Transverse colon (tissue), 4 donors: ENCODE measurements at regions not wholly inside any gene's neighbourhood (a gene's known extent, or its start where the extent isn't known, plus 50 kb on each side); places are given as distances from the start of the nearest gene placed in this dataset.

Source experiments
- DNase-seq: peaks from one replicate; pipeline ENCODE4 v3.0.0-alpha.2; 2019
- H3K27ac ChIP-seq, 4 donors: fragments of 200-600 bp; sonication (generic); 2 replicates each; pipeline ENCODE4 v1.5.1; 2016 to 2018; ENCODE audit warnings: inconsistent platforms in 4 of 4
- H3K27me3 ChIP-seq: fragments of 200-600 bp; sonication (generic); 2 replicates; pipeline ENCODE4 v1.5.1; 2017; ENCODE audit warnings: inconsistent platforms
- H3K36me3 ChIP-seq, 4 donors: fragments of 200-600 bp; sonication (generic); 2 replicates each; pipeline ENCODE4 v1.5.1; 2017 to 2019; ENCODE audit warnings: inconsistent platforms in 4 of 4
- H3K4me1 ChIP-seq, 4 donors: fragments of 200-600 bp; sonication (generic); 2 replicates each; pipeline ENCODE4 v1.5.1; 2017 to 2020; ENCODE audit warnings: inconsistent platforms in 4 of 4
- H3K4me3 ChIP-seq, 4 donors: fragments of 200-600 bp; sonication (generic); 1 replicate in 1 of 4; 2 replicates in 3 of 4; pipeline versions ENCODE4 v1.5.1 to v1.6.1; 2017 to 2019; ENCODE audit warnings: inconsistent platforms in 4 of 4
- H3K9me3 ChIP-seq, 2 donors: fragments of 200-600 bp; sonication (generic); 2 replicates each; pipeline ENCODE4 v1.5.1; 2017 to 2019; ENCODE audit warnings: inconsistent platforms in 2 of 2
- EP300 ChIP-seq: sonication (generic); formaldehyde crosslinking; IDR thresholded peaks from one replicate; pipeline ENCODE4 v1.6.1; 2017; ENCODE audit warnings: antibody characterized with exemption, low read depth
- POLR2A ChIP-seq: fragments of 450-650 bp; IDR thresholded peaks from one replicate; pipeline ENCODE4 v1.6.1; 2016; ENCODE audit warnings: antibody characterized with exemption, mild to moderate bottlenecking, moderate library complexity
- POLR2AphosphoS5 ChIP-seq, 3 donors: sonication (generic); formaldehyde crosslinking; IDR thresholded peaks; one replicate each; pipeline ENCODE4 v1.6.1; 2016; ENCODE audit warnings: antibody characterized with exemption in 3 of 3
- WGBS, 2 donors: methylation state at CpG; one replicate each; pipeline ENCODE4 v1.1.5; 2018; ENCODE audit warnings: low coverage in 1 of 2; 5-methylcytosine and 5-hydroxymethylcytosine counted together
- in situ Hi-C, 4 donors: fragments of 200-750 bp; cut with MboI; loops; one replicate each; pipeline versions ENCODE4 v1.15.0 to v1.15.1; 2017; ENCODE audit warnings: low sequenced_read_pairs in 3 of 4, low pct_ligation_motif_present in 1 of 4, low pct_unique_long_range_greater_than_20kb in 1 of 4
- intact Hi-C: fragments of 100-400 bp; cut with DNase I; formaldehyde crosslinking; loops from one replicate; pipeline ENCODE4 v1.15.1; 2023; ENCODE audit warnings: low total_unique reads
- TF ChIP-seq, protein P1 (sequence below), 5 experiments: fragments of 200-600 bp in 3 of 5; fragments of 450-650 bp in 2 of 5; sonication (generic) in 3 of 5; IDR thresholded peaks; 1 replicate in 2 of 5; 2 replicates in 3 of 5; pipeline ENCODE4 v1.5.1; 2016 to 2017; ENCODE audit warnings: antibody characterized with exemption in 5 of 5, inconsistent platforms in 3 of 5, mild to moderate bottlenecking in 2 of 5, moderate library complexity in 1 of 5

DNA sequence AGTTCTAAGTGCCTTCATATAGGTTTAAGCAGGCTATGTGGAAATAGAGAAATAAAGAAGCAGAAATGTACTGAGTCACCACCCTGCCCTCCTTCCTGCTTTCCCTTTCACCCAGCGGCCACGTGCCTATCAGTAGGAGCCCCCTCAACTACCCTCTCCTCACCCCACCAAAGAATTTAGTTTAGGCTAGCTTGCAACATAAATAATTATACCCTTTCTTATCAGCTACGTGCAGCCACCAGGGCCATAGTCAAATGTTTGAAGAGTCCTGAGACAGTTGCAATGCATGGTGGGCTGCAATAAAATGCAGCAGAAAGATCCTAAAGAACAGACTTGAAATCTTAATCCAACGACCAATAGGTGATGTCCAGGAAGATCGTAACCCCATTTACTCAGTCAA is 101.2 kb downstream of the RTP5 start:
- intact Hi-C loops (no loop called here), in situ Hi-C loops (no loop called here)
- Histone ChIP-seq H3K27ac (no peak overlapping the region), H3K4me3 (no peak overlapping the region), H3K27me3 (no peaks in the 10 kb centered on the region), H3K9me3 (no peaks in the 10 kb centered on the region), H3K36me3 (no peaks in the 10 kb centered on the region), H3K4me1 (peaks cover 0 to 10% (median 0%) of the 10 kb centered on the region in 4 donors)
- TF ChIP-seq, protein P1, sequence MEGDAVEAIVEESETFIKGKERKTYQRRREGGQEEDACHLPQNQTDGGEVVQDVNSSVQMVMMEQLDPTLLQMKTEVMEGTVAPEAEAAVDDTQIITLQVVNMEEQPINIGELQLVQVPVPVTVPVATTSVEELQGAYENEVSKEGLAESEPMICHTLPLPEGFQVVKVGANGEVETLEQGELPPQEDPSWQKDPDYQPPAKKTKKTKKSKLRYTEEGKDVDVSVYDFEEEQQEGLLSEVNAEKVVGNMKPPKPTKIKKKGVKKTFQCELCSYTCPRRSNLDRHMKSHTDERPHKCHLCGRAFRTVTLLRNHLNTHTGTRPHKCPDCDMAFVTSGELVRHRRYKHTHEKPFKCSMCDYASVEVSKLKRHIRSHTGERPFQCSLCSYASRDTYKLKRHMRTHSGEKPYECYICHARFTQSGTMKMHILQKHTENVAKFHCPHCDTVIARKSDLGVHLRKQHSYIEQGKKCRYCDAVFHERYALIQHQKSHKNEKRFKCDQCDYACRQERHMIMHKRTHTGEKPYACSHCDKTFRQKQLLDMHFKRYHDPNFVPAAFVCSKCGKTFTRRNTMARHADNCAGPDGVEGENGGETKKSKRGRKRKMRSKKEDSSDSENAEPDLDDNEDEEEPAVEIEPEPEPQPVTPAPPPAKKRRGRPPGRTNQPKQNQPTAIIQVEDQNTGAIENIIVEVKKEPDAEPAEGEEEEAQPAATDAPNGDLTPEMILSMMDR (IDR thresholded peaks at IDR 0.05) = no peak
- no peak for TF ChIP-seq POLR2A
- no peak for TF ChIP-seq POLR2AphosphoS5 (IDR thresholded peaks at IDR 0.05)
- TF ChIP-seq EP300 = no peak
- WGBS, 2 donors = 83 to 96% methylated on average over 4 to 5 of the region's 5 CpGs
- DNase-seq = no peak

DNA sequence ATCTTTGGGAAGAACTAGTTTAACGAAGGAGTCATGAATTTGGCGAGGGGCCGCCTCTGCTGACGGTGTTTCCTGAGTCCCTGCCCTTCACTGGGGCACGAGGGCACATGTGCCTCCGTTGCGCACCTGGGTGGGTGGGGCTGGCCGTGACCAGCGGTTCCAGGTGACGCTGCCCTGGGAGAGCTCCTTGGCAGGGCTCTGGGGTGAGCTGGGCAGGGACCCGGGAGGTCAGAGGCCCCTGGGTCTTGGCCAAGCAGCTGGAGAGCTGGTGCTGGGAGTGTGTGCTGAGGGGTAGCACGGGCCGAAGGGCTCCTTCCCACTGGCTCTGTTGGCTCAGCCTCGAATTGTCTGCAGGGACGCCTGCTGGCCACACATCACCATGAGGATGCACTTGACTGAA is 104.6 kb downstream of the RTP5 start:
- Histone ChIP-seq H3K9me3 (no peaks in the 10 kb centered on the region), H3K4me1 (no peaks in the 10 kb centered on the region), H3K36me3 (no peaks in the 10 kb centered on the region), H3K4me3 (no peak overlapping the region), H3K27me3 (no peaks in the 10 kb centered on the region), H3K27ac (no peak overlapping the region)
- TF ChIP-seq POLR2A (no peak), EP300 (no peak), POLR2AphosphoS5 (IDR thresholded peaks at IDR 0.05) (no peak)
- TF ChIP-seq, protein P1 (IDR thresholded peaks at IDR 0.05) = no peak
- in situ Hi-C loops = no loop called here
- WGBS, 2 donors = 92% methylated on average over 15 of the region's 15 CpGs; no CpG with 5 or more reads in 1 of the 2 donors
- intact Hi-C loops = no loop called here
- DNase-seq = no peak

DNA sequence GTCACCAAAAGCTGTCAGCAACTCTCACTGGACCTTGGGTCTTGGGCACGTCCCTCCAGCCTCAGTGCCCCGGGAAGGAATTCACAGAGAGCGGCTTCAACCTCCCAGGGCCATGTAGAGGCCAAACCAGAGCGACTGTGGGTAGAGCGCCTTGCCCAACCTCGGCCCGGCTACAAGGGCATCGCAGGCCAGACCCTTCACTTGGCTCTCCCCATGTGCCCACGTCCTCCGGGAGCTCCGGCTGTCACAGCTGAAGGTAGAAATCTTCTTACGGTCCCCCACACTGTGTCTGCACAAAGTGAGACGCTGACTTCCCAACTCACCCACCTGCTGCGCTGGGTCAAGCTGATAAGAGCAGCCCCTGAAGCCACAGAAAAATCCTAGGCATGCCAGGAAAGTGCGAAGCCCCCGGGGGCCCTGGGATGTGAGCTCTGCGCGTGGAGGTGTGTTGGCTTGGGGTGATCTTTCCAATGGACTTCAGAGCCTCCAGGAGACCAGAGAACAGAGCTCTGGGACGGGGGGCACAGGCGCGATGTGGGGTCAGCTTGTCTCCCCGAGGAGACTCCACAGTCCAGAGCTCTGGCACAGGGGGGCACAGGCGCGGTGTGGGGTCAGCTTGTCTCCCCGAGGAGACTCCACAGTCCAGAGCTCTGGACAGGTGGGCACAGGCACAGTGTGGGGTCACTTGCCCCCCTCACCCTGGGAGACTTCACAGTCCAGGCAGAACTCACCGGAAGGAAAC is 105.5 kb downstream of the RTP5 start:
- no peak overlapping the region for H3K4me3 ChIP-seq
- no peak for DNase-seq
- TF ChIP-seq, protein P1 (IDR thresholded peaks at IDR 0.05) = no peak
- no peak for TF ChIP-seq POLR2A
- no peak overlapping the region for H3K27ac ChIP-seq
- H3K27me3 ChIP-seq = no peaks in the 10 kb centered on the region
- no peaks in the 10 kb centered on the region for H3K36me3 ChIP-seq
- 80 to 94% methylated on average over 1 to 25 of the region's 26 CpGs for WGBS, 2 donors
- intact Hi-C loops (no loop called here), in situ Hi-C loops (no loop called here)
- H3K4me1 ChIP-seq = no peaks in the 10 kb centered on the region
- H3K9me3 ChIP-seq = no peaks in the 10 kb centered on the region

DNA sequence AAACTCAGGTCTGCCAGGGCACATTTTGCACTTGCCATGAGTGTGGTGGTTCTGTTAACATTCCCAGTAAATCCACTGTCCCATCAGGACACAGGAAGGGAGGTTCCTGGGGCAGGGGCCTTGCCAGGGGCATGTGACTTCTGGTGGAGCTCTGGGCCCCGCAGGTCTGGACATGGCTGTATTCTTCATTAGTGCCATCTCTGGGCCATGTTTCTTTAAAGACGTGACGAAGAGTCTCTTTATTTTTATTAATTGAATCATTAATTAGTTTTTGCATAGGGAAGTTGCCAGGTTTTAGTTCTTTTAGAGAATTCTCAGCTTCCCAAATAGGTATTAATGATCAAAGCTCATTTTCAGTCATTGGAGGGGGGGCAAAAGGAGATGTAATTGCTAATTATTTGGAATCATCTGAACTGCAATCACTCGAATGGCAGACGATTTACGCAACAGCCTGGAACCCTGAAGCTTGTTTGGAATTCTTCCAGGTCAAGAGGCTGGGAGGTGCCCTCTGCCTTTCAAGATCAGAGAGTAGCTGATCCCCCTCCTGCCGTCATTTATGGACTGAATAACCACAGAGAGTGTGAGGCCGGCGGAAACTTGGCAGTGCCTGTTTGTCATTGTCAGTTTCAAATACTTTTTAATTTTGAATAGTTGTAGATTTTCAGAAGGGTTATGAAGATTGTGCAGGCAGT is 106.2 kb downstream of the RTP5 start:
- DNase-seq = no peak
- intact Hi-C loops = no loop called here
- Histone ChIP-seq H3K27me3 (no peaks in the 10 kb centered on the region), H3K36me3 (no peaks in the 10 kb centered on the region), H3K4me1 (no peaks in the 10 kb centered on the region), H3K4me3 (no peak overlapping the region), H3K9me3 (no peaks in the 10 kb centered on the region), H3K27ac (no peak overlapping the region)
- TF ChIP-seq EP300 (no peak), POLR2AphosphoS5 (IDR thresholded peaks at IDR 0.05) (no peak), POLR2A (no peak)
- TF ChIP-seq, protein P1 (IDR thresholded peaks at IDR 0.05) = no peak
- in situ Hi-C loops = no loop called here
- WGBS, 2 donors = 76 to 77% methylated on average over 6 to 9 of the region's 9 CpGs
